Kidney epithelial cell (primary cell): ENCODE measurements at regions not wholly inside any gene's neighbourhood (a gene's known extent, or its start where the extent isn't known, plus 50 kb on each side); places are given as distances from the start of the nearest gene placed in this dataset.

ENCODE experiments used
- DNase-seq: peaks from one replicate; pipeline ENCODE4 v3.0.0-alpha.2; 2010; ENCODE audit warnings: low read depth
- H3K27me3 ChIP-seq: 2 replicates; pipeline ENCODE4 v1.6.0; 2011; ENCODE audit warnings: low read length; ENCODE audit not compliant: control insufficient read depth, insufficient read depth
- H3K36me3 ChIP-seq: 2 replicates; pipeline ENCODE4 v1.5.1; 2011; ENCODE audit warnings: low read length; ENCODE audit not compliant: control insufficient read depth, insufficient read depth
- H3K4me3 ChIP-seq: 2 replicates; pipeline ENCODE4 v1.5.1; 2011; ENCODE audit warnings: low read depth, mild to moderate bottlenecking, control low read depth, low read length
- TF ChIP-seq, protein P1 (sequence below): IDR thresholded peaks from 2 replicates; pipeline ENCODE4 v1.5.1; 2011; ENCODE audit warnings: mild to moderate bottlenecking, moderate library complexity, low read length, control low read depth, inconsistent platforms; ENCODE audit not compliant: insufficient read depth, poor library complexity, severe bottlenecking

DNA sequence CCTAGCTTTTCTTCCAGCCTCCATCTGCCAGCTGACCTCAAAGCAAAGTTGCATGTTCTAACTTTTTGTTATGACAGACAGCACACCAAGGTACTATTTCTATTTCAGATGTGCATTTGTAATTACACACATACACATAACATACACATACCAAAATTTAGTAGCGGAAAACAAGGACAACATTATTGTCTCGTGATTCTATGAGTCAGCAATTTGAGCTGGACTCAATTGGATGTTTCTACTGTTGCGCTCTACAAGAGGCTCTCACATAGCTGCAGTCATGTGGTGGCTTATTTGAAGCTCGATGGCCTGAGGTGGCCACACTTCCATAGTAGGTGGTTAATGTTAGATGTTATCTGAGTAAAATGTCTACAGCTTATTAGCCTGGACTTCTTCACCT is 1010.1 kb upstream of the B3GALT2 start:
- no peak overlapping the region for H3K4me3 ChIP-seq
- no peak for DNase-seq
- no peaks in the 10 kb centered on the region for H3K27me3 ChIP-seq
- no peaks in the 10 kb centered on the region for H3K36me3 ChIP-seq
- TF ChIP-seq, protein P1, sequence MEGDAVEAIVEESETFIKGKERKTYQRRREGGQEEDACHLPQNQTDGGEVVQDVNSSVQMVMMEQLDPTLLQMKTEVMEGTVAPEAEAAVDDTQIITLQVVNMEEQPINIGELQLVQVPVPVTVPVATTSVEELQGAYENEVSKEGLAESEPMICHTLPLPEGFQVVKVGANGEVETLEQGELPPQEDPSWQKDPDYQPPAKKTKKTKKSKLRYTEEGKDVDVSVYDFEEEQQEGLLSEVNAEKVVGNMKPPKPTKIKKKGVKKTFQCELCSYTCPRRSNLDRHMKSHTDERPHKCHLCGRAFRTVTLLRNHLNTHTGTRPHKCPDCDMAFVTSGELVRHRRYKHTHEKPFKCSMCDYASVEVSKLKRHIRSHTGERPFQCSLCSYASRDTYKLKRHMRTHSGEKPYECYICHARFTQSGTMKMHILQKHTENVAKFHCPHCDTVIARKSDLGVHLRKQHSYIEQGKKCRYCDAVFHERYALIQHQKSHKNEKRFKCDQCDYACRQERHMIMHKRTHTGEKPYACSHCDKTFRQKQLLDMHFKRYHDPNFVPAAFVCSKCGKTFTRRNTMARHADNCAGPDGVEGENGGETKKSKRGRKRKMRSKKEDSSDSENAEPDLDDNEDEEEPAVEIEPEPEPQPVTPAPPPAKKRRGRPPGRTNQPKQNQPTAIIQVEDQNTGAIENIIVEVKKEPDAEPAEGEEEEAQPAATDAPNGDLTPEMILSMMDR: no peak

GRCh38 chr1:194194724-194195123 is 1008.3 kb upstream of the B3GALT2 start:
- TF ChIP-seq, protein P1: no peak
- DNase-seq: peak; percentile 9
- no peak overlapping the region for H3K4me3 ChIP-seq
- no peaks in the 10 kb centered on the region for H3K27me3 ChIP-seq
- no peaks in the 10 kb centered on the region for H3K36me3 ChIP-seq

DNA sequence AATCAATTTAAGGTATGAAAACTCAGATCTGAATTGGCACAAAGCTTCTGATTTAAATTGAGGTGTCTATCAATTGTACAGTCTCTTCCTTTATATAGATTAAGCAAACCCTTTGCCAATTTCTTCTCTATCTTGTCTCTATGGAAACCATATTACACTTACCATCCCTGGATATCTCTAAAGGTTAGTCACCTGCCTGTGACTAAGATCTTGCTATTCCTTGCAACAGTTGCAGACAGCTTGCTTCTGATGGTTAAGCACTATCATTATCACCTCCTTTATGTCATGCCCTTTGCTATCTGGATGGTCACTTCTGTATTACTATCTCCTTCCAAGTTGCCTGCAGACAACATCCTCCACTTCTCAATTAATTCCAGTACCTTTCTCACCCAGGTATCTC is 998.6 kb upstream of the B3GALT2 start:
- no peaks in the 10 kb centered on the region for H3K36me3 ChIP-seq

DNA sequence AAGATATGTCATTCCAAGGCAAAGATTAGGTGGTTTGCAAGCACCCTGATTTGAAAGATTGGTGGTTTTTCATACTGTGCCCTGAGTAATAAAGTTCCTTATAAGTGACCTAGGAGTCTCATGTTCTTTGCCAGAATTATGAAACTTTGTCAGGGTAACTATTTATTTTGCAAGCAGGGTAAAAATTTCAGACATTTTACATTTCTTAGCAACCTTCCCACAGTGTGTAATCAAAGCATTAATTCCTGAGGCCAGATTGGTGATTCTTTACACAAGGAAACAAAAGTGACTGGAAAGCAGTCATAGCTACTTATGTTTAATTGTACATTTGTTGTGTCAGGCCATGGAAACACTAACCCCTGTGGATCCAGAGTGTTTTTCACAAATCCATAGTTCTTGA is 998.0 kb upstream of the B3GALT2 start:
- TF ChIP-seq, protein P1: no peak
- DNase-seq: no peak
- Histone ChIP-seq H3K36me3 (no peaks in the 10 kb centered on the region), H3K4me3 (no peak overlapping the region), H3K27me3 (no peaks in the 10 kb centered on the region)

More for the DNA sequence above, 998.6 kb upstream of the B3GALT2 start:
- TF ChIP-seq, protein P1: no peak
- no peak overlapping the region for H3K4me3 ChIP-seq
- no peaks in the 10 kb centered on the region for H3K27me3 ChIP-seq
- no peak for DNase-seq

GRCh38 chr1:194181845-194182244 is 995.4 kb upstream of the B3GALT2 start:
- no peak overlapping the region for H3K4me3 ChIP-seq
- H3K36me3 ChIP-seq: no peaks in the 10 kb centered on the region
- no peak for DNase-seq
- TF ChIP-seq, protein P1: no peak
- no peaks in the 10 kb centered on the region for H3K27me3 ChIP-seq

DNA sequence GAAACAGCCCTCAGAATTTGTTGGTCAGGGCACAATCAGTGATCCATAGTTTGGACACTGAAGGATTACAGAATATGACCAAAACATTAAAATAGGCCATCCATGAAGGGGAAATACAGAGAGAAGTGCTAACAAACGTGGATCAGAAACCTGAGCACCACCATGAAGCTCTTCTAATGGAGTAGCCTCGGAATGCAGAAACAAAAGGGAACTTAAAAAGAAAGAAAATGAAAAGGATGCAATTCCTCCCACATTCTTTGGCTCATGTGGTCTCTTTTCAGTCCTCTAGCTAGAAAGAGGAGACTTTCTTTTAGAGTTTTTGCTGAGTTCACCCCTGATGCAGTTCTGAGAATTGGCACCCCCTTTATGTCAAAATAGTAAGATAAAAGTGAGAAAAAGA is 989.8 kb upstream of the B3GALT2 start:
- Histone ChIP-seq H3K27me3 (no peaks in the 10 kb centered on the region), H3K4me3 (no peak overlapping the region)
- TF ChIP-seq, protein P1: no peak

More for the DNA sequence above, 989.8 kb upstream of the B3GALT2 start:
- no peak for DNase-seq
- no peaks in the 10 kb centered on the region for H3K36me3 ChIP-seq
